Hindlimb muscle (tissue), 1 donor: ENCODE measurements at regions not wholly inside any gene's neighbourhood (a gene's known extent, or its start where the extent isn't known, plus 50 kb on each side); places are given as distances from the start of the nearest gene placed in this dataset.
"Not testable (repeated sequence)": the region's sequence is repeated elsewhere in the genome, so short reads cannot be mapped to it uniquely, and the experiment has no call there.

Experiments
- DNase-seq: peaks from one replicate; pipeline ENCODE4 v3.0.0-alpha.2; 2013

- DNase-seq = no peak
Measured at GRCh38 chr5:99285606-99286005, 356.8 kb upstream of the CHD1 start.

GRCh38 chr5:99275128-99275527 is 346.3 kb upstream of the CHD1 start:
- no peak for DNase-seq

GRCh38 chr5:99272576-99272975 is 343.8 kb upstream of the CHD1 start:
- peak; percentile 1 for DNase-seq

- no peak for DNase-seq
Measured at GRCh38 chr5:99258819-99259218, 330.0 kb upstream of the CHD1 start.

GRCh38 chr5:99248066-99248465 is 319.3 kb upstream of the CHD1 start:
- no peak for DNase-seq

- no peak for DNase-seq
Measured at GRCh38 chr5:99247346-99247745, 318.5 kb upstream of the CHD1 start.

- DNase-seq = no peak
Measured at GRCh38 chr5:99243111-99243510, 314.3 kb upstream of the CHD1 start.

GRCh38 chr5:99239826-99240360 is 311.1 kb upstream of the CHD1 start:
- peak; percentile 10 for DNase-seq

- DNase-seq = no peak
Measured at GRCh38 chr5:99191206-99191745, 262.5 kb upstream of the CHD1 start.

- no peak for DNase-seq
Measured at GRCh38 chr5:99187611-99188010, 258.8 kb upstream of the CHD1 start.

- no peak for DNase-seq
Measured at GRCh38 chr5:99179206-99179605, 250.4 kb upstream of the CHD1 start.

- no peak for DNase-seq
Measured at GRCh38 chr5:99177796-99178195, 249.0 kb upstream of the CHD1 start.

GRCh38 chr5:99176186-99176585 is 247.4 kb upstream of the CHD1 start:
- DNase-seq = no peak

GRCh38 chr5:99169309-99169708 is 240.5 kb upstream of the CHD1 start:
- DNase-seq = peak; percentile 3

- DNase-seq = not testable (repeated sequence)
Measured at GRCh38 chr5:99161538-99161937, 232.7 kb upstream of the CHD1 start.

GRCh38 chr5:99156688-99157087 is 227.9 kb upstream of the CHD1 start:
- no peak for DNase-seq

- not testable (repeated sequence) for DNase-seq
Measured at GRCh38 chr5:99143283-99143795, 214.5 kb upstream of the CHD1 start.

- DNase-seq = no peak
Measured at GRCh38 chr5:99141534-99142128, 212.8 kb upstream of the CHD1 start.

- DNase-seq = no peak
Measured at GRCh38 chr5:99138911-99139310, 210.1 kb upstream of the CHD1 start.

GRCh38 chr5:99133921-99134320 is 205.1 kb upstream of the CHD1 start:
- no peak for DNase-seq

- DNase-seq = no peak
Measured at GRCh38 chr5:99129768-99130501, 201.1 kb upstream of the CHD1 start.

- DNase-seq = no peak
Measured at GRCh38 chr5:99122976-99123375, 194.2 kb upstream of the CHD1 start.

GRCh38 chr5:99119326-99119725 is 190.5 kb upstream of the CHD1 start:
- no peak for DNase-seq

- DNase-seq = no peak
Measured at GRCh38 chr5:99116526-99116925, 187.7 kb upstream of the CHD1 start.
